Fibroblast of mammary gland (primary cell): ENCODE measurements at regions not wholly inside any gene's neighbourhood (a gene's known extent, or its start where the extent isn't known, plus 50 kb on each side); places are given as distances from the start of the nearest gene placed in this dataset.
"Not testable (repeated sequence)": the region's sequence is repeated elsewhere in the genome, so short reads cannot be mapped to it uniquely, and the experiment has no call there.

Experiments used
- DNase-seq: peaks from one replicate; pipeline ENCODE4 v3.0.0-alpha.2; 2010; ENCODE audit warnings: low read depth
- H3K4me3 ChIP-seq: 2 replicates; pipeline ENCODE4 v1.5.1; 2011; ENCODE audit warnings: low read depth, mild to moderate bottlenecking, low read length, moderate library complexity; ENCODE audit not compliant: control insufficient read depth
- TF ChIP-seq, protein P1 (sequence below): conservative IDR thresholded peaks from 2 replicates; pipeline ENCODE4 v1.5.1; 2011; ENCODE audit warnings: low read depth, low read length, inconsistent platforms; ENCODE audit not compliant: control insufficient read depth, insufficient read depth

- no peak overlapping the region for H3K4me3 ChIP-seq
- no peak for DNase-seq
- TF ChIP-seq, protein P1, sequence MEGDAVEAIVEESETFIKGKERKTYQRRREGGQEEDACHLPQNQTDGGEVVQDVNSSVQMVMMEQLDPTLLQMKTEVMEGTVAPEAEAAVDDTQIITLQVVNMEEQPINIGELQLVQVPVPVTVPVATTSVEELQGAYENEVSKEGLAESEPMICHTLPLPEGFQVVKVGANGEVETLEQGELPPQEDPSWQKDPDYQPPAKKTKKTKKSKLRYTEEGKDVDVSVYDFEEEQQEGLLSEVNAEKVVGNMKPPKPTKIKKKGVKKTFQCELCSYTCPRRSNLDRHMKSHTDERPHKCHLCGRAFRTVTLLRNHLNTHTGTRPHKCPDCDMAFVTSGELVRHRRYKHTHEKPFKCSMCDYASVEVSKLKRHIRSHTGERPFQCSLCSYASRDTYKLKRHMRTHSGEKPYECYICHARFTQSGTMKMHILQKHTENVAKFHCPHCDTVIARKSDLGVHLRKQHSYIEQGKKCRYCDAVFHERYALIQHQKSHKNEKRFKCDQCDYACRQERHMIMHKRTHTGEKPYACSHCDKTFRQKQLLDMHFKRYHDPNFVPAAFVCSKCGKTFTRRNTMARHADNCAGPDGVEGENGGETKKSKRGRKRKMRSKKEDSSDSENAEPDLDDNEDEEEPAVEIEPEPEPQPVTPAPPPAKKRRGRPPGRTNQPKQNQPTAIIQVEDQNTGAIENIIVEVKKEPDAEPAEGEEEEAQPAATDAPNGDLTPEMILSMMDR, result no peak
These were observed 144.5 kb upstream of the SLC38A2 start for GRCh38 chr12:46516933-46517578.

DNA sequence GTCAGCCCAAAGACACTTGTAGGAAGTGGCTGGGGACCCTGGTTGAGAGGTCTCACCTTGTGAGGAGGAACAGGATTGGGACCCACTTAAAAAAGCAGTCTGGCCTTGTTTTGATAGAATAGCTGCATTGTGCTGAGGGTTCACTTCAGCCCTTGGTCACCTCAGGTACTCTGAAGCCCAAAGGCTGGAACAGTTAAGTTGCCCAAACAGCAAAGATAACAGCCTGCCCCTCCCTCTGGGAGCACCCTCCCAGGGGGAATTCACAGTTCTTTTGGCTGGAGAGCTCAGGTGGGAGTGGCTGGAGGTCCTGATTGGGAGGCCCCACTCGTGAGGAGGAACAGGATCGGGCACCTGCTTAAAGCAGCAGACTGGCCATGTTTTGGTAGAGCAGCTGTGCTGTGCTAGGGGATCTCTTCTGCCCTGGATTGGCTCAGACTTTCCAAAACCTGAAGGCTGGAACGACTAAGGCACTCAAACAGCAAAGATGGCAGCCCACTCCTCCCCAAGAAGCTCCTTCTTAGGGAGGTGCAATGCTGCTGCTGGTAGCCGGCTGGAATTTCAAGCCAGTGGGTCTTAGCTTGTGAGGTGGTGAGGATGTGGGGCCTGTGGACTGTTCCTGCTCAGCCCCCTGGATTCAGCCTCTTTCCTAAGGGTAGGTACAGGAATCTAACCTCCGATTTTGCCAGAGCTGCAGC lies 143.8 kb upstream of the SLC38A2 start:
- H3K4me3 ChIP-seq, result no peak overlapping the region
- no peak for DNase-seq
- TF ChIP-seq, protein P1, result no peak

DNA sequence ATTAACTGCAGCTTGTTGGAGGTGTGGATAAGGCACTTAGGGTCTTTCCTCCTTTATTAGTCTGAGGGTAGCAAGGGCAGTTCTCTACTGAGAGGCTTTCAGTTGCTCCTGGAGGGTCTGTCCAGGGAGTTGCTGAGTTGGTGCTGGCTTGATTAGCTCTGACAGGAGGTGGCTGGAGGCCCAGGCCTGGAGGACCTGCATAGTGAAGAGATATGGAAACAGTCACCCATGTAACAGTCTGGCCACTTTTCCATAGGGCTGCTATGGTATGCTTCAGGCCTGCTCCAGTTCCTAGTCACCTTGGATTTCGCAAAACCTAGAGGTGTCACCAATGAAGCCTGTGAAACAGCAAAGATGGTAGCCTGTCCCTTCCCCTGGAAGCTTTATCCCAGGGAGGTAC lies 143.3 kb upstream of the SLC38A2 start:
- H3K4me3 ChIP-seq, result no peak overlapping the region
- DNase-seq, result no peak
- TF ChIP-seq, protein P1, result no peak

DNA sequence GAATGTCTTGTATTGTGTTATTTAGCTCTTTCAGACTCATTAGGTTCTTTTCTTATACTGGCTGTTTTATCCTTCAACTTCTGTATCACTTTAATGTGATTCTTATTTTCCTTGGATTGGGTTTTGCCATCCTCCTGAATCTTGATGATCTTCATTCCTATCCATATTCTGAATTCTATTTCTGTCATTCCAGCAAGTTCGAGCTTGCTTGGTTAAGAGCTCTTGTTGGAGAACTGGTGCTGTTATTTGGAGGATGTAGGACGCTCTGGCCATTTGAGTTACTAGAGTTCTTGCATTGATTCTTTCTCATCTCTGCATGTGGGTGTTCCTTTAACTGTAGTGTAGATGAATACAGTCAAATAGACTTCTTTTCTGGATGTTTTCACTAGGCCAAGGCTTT lies 142.3 kb upstream of the SLC38A2 start:
- no peak overlapping the region for H3K4me3 ChIP-seq
- TF ChIP-seq, protein P1, result no peak
- no peak for DNase-seq

GRCh38 chr12:46510257-46510656 lies 137.7 kb upstream of the SLC38A2 start:
- not testable (repeated sequence) for DNase-seq

DNA sequence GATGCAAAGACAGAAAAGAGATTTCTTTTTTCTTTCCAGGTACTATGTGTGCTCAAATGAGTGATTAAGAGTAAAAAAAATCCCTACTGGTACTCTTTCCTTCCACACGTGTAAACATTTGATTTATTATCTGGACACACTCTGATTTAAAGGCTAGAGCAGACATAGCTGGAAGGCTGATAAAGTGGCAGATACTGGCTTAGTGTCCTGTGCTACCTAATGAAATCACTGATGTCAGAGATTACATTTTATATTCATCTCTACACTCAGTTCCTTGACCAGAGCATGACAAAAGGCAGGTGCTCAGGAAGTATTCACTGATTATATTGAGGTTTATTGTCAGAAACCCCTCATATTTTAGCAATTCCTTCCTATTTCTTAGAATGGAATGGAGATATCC lies 136.6 kb upstream of the SLC38A2 start:
- H3K4me3 ChIP-seq, result no peak overlapping the region
- no peak for DNase-seq
- TF ChIP-seq, protein P1, result no peak

More at GRCh38 chr12:46510257-46510656, 137.7 kb upstream of the SLC38A2 start:
- H3K4me3 ChIP-seq, result not testable (repeated sequence)

GRCh38 chr12:46508651-46509050 lies 136.1 kb upstream of the SLC38A2 start:
- H3K4me3 ChIP-seq, result no peak overlapping the region
- no peak for DNase-seq
- TF ChIP-seq, protein P1, result no peak
